Left ventricle myocardium inferior (tissue), 1 donor: ENCODE measurements at regions not wholly inside any gene's neighbourhood (a gene's known extent, or its start where the extent isn't known, plus 50 kb on each side); places are given as distances from the start of the nearest gene placed in this dataset.

Source experiments
- DNase-seq: peaks from one replicate; pipeline ENCODE4 v3.0.0-alpha.2; 2020
- H3K27ac ChIP-seq: fragments of 200-600 bp; replicated peaks from 2 replicates; pipeline ENCODE4 v1.8.0; 2021
- H3K27me3 ChIP-seq: fragments of 200-600 bp; 2 replicates; pipeline ENCODE4 v1.8.0; 2021; ENCODE audit warnings: low read depth
- H3K36me3 ChIP-seq: fragments of 200-600 bp; 2 replicates; pipeline ENCODE4 v1.8.0; 2021
- H3K4me1 ChIP-seq: fragments of 200-600 bp; 2 replicates; pipeline ENCODE4 v1.8.0; 2021
- H3K4me3 ChIP-seq: fragments of 200-600 bp; 2 replicates; pipeline ENCODE4 v1.8.0; 2021; ENCODE audit warnings: mild to moderate bottlenecking, moderate library complexity
- H3K9me3 ChIP-seq: fragments of 200-600 bp; replicated peaks from 2 replicates; pipeline ENCODE4 v1.8.0; 2021
- CTCF ChIP-seq: fragments of 200-600 bp; IDR thresholded peaks from 2 replicates; pipeline ENCODE4 v1.8.0; 2021; ENCODE audit warnings: antibody characterized with exemption, mild to moderate bottlenecking, borderline replicate concordance
- intact Hi-C: fragments of 100-400 bp; cut with micrococcal nuclease; formaldehyde crosslinking; loops from one replicate; pipeline ENCODE4 v1.11.0; 2022
- donor health status: DM: no; HTN: yes; CAD: no; lungs with severe emphysema.

- intact Hi-C loops = no loop called here
- no peak for TF ChIP-seq CTCF
- H3K4me1 ChIP-seq = no peaks in the 10 kb centered on the region
- DNase-seq = no peak
- H3K27me3 ChIP-seq = no peaks in the 10 kb centered on the region
- H3K36me3 ChIP-seq = no peaks in the 10 kb centered on the region
- no peak overlapping the region for H3K4me3 ChIP-seq
- H3K9me3 ChIP-seq = no peaks in the 10 kb centered on the region
- no peak overlapping the region for H3K27ac ChIP-seq
Observed at GRCh38 chr9:115169003-115169402, 51.0 kb upstream of the TNC start.

DNA sequence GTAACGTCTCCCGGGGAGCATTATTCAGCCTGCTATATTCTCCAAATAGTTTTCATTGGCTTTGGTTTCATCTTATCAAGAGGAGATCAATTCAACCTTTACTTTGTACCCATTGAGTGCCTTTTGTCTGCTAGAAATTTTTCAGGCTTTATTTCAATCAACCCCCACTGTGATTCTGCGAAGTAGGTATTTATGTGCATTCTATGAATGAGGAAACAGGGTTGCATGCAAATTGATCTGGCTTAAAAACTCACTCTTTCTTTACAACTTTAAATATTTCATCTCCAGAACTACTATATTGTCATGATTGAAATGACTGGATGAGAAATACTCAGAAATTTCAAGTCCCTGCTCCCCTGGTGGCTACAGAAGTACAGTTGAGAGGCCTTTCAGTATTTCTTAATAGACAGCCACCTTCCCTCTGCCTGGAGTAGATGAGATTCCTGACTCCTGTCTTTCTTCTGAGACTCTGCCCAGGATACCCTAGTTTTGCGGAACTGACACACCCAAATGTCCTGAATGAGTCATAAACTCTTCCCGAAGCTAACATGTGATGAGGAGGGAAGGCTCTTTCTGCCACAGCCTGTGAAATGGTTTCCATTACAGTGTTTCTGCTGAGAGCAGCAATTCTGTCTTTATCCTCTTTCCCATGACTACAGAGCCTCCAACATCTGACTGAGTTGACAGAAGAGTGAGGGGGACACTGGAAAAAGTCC lies 52.6 kb upstream of the TNC start:
- H3K4me1 ChIP-seq = no peaks in the 10 kb centered on the region
- no peaks in the 10 kb centered on the region for H3K36me3 ChIP-seq
- H3K27ac ChIP-seq = no peak overlapping the region
- DNase-seq = no peak
- no peaks in the 10 kb centered on the region for H3K27me3 ChIP-seq
- H3K4me3 ChIP-seq = no peak overlapping the region
- TF ChIP-seq CTCF = no peak
- intact Hi-C loops = no loop called here
- H3K9me3 ChIP-seq = no peaks in the 10 kb centered on the region

DNA sequence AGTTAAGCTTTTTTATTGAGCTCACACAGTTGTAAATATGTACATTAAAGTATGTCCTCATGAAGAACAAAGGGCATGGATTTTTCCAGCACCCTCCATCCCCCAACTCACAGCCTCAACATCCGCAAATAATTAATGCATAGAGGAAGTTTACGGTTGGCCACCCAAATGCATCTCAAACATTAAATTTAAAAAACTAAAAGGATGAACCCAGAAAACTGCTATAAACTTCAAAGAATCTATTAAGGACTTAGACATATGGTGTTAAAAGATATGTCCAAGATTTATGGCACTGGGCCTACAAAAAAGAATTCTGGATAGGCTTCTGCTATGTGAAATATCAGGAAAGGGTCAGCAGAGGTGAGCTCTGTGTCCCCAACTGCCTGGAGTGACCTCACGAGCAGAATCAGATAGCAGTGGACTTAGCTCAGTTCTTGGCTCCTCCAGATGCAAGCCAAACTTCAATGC lies 54.0 kb upstream of the TNC start:
- Histone ChIP-seq H3K36me3 (no peaks in the 10 kb centered on the region), H3K9me3 (no peaks in the 10 kb centered on the region)
- intact Hi-C loops = no loop called here

GRCh38 chr9:115182264-115182663 lies 64.3 kb upstream of the TNC start:
- Histone ChIP-seq H3K27ac (no peak overlapping the region), H3K4me1 (no peaks in the 10 kb centered on the region), H3K4me3 (no peak overlapping the region), H3K27me3 (no peaks in the 10 kb centered on the region), H3K9me3 (no peaks in the 10 kb centered on the region), H3K36me3 (no peaks in the 10 kb centered on the region)
- no peak for TF ChIP-seq CTCF
- intact Hi-C loops = no loop called here
- DNase-seq = no peak

More for the DNA sequence above, 54.0 kb upstream of the TNC start:
- Histone ChIP-seq H3K4me1 (no peaks in the 10 kb centered on the region), H3K4me3 (no peak overlapping the region), H3K27ac (no peak overlapping the region), H3K27me3 (no peaks in the 10 kb centered on the region)
- DNase-seq = no peak
- no peak for TF ChIP-seq CTCF

- H3K4me1 ChIP-seq = no peaks in the 10 kb centered on the region
- no peak overlapping the region for H3K27ac ChIP-seq
- DNase-seq = no peak
- no peak overlapping the region for H3K4me3 ChIP-seq
- intact Hi-C loops = no loop called here
- H3K36me3 ChIP-seq = no peaks in the 10 kb centered on the region
- H3K9me3 ChIP-seq = no peaks in the 10 kb centered on the region
- H3K27me3 ChIP-seq = no peaks in the 10 kb centered on the region
- no peak for TF ChIP-seq CTCF
Observed at GRCh38 chr9:115183436-115183835, 65.5 kb upstream of the TNC start.
